ENCODE measurements at regions not wholly inside any gene's neighbourhood (a gene's known extent, or its start where the extent isn't known, plus 50 kb on each side); places are given as distances from the start of the nearest gene placed in this dataset.
"Not testable (repeated sequence)": the region's sequence is repeated elsewhere in the genome, so short reads cannot be mapped to it uniquely, and the experiment has no call there.

DNA sequence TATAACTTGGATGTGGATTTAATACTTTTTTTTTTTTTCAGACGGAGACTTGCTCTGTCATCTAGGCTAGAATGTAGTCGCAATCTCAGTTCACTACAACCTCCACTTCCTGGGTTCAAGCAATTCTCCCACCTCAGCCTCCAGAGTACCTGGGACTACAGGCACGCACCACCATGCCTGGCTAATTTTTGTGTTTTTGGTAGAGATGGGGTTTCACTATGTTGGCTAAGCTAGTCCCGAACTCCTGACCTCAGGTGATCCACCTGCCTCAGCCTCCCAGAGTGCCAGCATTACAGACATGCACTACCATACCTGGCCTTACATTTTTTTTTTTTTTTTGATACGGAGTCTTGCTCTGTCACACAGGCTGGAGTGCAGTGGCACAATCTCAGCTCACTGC, 85.6 kb upstream of the BTN3A2 start:
- H3K4me3 Mint-ChIP-seq; H3K27me3 Mint-ChIP-seq; H3K36me3 Mint-ChIP-seq; H3K9me3 Mint-ChIP-seq (ENCODE audit: low read depth); H3K27ac Mint-ChIP-seq: not testable (repeated sequence)
- peaks cover 19% of the 10 kb centered on the region for H3K4me1 Mint-ChIP-seq (ENCODE audit: low read depth)

DNA sequence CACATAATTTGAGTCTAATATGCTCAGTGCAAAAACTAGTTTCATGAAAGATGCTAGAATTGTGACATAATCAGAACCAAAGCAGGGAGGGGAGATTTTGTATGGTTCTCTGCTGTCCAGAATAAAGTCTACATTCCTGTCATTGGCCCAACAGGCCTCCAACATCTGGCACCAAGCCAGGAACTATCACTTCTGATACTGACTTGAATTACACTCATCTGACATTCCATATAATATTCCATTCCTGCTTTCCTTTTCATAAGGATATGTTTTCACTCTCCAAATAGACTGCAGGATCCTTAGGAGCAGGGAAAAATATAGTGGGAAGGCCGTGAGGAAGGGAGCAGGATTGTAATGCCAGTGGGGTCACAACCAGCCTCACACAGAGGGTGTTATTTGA, 84.6 kb upstream of the BTN3A2 start:
- Mint-ChIP-seq H3K27ac (no peak overlapping the region), H3K36me3 (no peaks in the 10 kb centered on the region), H3K4me1 (ENCODE audit: low read depth) (peaks cover 24% of the 10 kb centered on the region), H3K27me3 (no peaks in the 10 kb centered on the region), H3K4me3 (no peak overlapping the region), H3K9me3 (ENCODE audit: low read depth) (no peaks in the 10 kb centered on the region)

GRCh38 chr6:26284537-26285142, 80.4 kb upstream of the BTN3A2 start:
- Mint-ChIP-seq H3K4me1 (ENCODE audit: low read depth) (peaks cover 29% of the 10 kb centered on the region), H3K4me3 (peak overlapping the region; percentile 89), H3K27ac (peak overlapping the region; percentile 95), H3K27me3 (peaks cover 2% of the 10 kb centered on the region), H3K36me3 (no peaks in the 10 kb centered on the region), H3K9me3 (ENCODE audit: low read depth) (no peaks in the 10 kb centered on the region)

GRCh38 chr6:26285143-26286134, 79.6 kb upstream of the BTN3A2 start:
- peak overlapping the region; percentile 95 for H3K27ac Mint-ChIP-seq
- H3K4me1 Mint-ChIP-seq (ENCODE audit: low read depth): peaks cover 29% of the 10 kb centered on the region
- no peaks in the 10 kb centered on the region for H3K9me3 Mint-ChIP-seq (ENCODE audit: low read depth)
- H3K27me3 Mint-ChIP-seq: peaks cover 2% of the 10 kb centered on the region
- no peaks in the 10 kb centered on the region for H3K36me3 Mint-ChIP-seq
- H3K4me3 Mint-ChIP-seq: peak overlapping the region; percentile 89

DNA sequence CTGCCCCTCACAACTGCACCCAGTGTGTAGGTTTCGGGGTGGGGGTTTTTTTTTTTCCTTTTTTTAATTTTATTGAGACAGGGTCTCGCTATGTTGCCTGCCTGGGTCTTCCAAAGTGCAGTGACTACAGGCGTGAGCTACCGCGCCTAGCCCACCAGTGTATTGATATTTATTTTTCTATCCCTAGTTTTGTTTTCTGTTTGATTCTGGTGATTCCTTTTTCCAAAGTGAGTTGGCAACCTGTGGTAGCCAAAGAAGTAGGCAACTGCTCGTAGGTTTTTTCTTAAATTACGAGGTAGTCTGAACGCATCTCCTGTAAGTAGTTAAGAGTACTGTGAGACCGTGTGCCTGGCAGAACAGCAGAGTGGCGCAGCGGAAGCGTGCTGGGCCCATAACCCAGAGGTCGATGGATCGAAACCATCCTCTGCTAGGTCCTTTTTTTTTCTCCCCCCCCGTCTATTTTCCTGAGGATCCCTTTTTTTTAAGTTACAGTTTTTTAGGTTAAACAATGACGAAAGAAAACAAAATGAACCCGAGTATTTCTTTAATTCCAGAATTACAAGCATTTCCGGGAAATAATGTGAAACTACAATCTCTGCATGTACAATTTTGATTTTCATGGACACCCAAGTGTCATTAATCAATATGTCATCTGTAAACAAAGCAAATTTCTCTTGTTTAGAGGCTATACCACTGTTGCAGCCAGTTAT, 78.7 kb upstream of the BTN3A2 start:
- H3K4me1 Mint-ChIP-seq (ENCODE audit: low read depth): peaks cover 29% of the 10 kb centered on the region
- H3K36me3 Mint-ChIP-seq: no peaks in the 10 kb centered on the region
- peak overlapping the region; percentile 95 for H3K27ac Mint-ChIP-seq
- H3K9me3 Mint-ChIP-seq (ENCODE audit: low read depth): no peaks in the 10 kb centered on the region
- H3K4me3 Mint-ChIP-seq: peak overlapping the region; percentile 89
- peaks cover 2% of the 10 kb centered on the region for H3K27me3 Mint-ChIP-seq

DNA sequence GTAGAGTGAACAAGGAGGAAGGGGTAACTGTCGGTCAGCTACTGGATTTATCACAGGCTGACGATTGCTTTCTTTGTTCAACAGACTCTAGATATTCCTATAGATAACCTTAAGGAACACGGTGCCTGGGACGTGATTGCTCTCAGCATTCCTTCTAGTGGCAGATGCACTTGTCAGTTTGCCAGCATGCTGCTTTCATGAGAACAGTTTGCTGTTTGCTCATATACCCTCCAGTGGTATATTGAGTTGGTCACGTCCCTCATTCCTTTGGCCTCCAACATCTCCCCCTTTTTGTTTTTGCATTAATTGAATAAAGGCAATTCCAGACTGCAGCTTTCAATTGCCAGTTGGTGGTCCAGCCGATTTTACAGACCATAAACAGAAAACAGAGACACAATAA, 76.8 kb upstream of the BTN3A2 start:
- Mint-ChIP-seq H3K27ac (no peak overlapping the region), H3K36me3 (no peaks in the 10 kb centered on the region), H3K4me3 (no peak overlapping the region), H3K4me1 (ENCODE audit: low read depth) (peaks cover 19% of the 10 kb centered on the region), H3K27me3 (peaks cover 2% of the 10 kb centered on the region), H3K9me3 (ENCODE audit: low read depth) (no peaks in the 10 kb centered on the region)

DNA sequence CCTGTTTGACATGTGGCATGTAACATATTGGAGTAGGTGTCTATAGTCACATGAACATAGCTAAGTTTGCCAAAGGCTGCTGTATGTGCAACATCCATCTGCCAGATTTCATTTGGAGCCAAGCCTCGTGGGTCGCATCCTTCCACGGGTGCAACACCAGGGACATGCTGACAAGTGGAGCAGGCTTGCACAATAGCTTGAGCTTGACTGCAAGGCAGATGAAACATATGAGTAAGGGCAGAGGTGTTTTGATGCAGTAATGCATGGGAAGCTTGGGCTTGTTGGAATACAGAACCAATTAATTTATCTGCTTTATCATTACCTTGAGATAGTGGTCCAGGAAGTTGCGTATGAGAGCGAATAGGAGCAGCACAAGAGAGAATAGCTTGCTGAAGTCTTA, 74.1 kb upstream of the BTN3A2 start:
- no peaks in the 10 kb centered on the region for H3K9me3 Mint-ChIP-seq (ENCODE audit: low read depth)
- no peaks in the 10 kb centered on the region for H3K36me3 Mint-ChIP-seq
- no peak overlapping the region for H3K4me3 Mint-ChIP-seq
- H3K27me3 Mint-ChIP-seq: peaks cover 3% of the 10 kb centered on the region
- no peak overlapping the region for H3K27ac Mint-ChIP-seq
- H3K4me1 Mint-ChIP-seq (ENCODE audit: low read depth): peaks cover 8% of the 10 kb centered on the region

DNA sequence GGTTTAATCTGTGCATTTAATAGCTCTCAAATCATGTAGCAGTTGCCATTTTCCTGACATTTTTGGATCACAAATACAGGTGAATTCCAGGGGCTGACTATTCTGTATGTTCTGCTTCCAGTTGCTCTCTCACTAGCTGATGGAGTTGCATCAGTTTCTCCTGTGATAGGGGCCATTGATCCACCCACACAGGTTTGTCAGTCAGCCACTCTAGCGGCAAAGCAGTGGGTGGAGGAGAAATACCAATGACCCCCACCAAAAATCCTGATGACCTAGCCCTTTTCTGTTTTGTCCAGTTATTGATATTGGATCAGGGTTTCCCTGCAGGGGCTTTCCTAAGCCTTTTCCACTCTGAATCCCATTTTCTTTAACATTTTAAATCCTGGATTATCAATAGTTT, 72.3 kb upstream of the BTN3A2 start:
- Mint-ChIP-seq H3K4me3 (no peak overlapping the region), H3K27me3 (peaks cover 1% of the 10 kb centered on the region), H3K27ac (no peak overlapping the region), H3K36me3 (no peaks in the 10 kb centered on the region), H3K4me1 (ENCODE audit: low read depth) (peaks cover 3% of the 10 kb centered on the region), H3K9me3 (ENCODE audit: low read depth) (no peaks in the 10 kb centered on the region)

DNA sequence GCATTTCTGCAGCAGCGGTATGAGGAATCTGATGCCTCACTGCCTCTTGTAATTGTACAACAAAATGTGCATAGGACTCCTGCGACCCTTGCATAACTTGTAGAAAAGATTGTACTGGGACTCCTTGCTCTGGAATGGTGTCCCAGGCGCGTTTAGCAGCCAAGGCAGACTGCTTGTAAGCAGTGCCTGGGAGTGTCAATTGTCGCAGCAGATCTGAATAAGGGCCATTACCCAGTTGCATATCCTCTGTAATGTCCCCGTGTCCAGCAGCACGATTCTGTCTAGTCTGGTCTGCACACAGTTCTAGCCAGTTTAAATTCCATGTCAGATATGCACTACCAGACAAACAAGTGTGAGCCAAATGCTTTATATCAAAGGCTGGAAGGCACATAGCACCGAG, 70.7 kb upstream of the BTN3A2 start:
- peaks cover 3% of the 10 kb centered on the region for H3K4me1 Mint-ChIP-seq (ENCODE audit: low read depth)
- H3K27ac Mint-ChIP-seq: no peak overlapping the region
- no peaks in the 10 kb centered on the region for H3K36me3 Mint-ChIP-seq
- no peaks in the 10 kb centered on the region for H3K9me3 Mint-ChIP-seq (ENCODE audit: low read depth)
- peaks cover 1% of the 10 kb centered on the region for H3K27me3 Mint-ChIP-seq
- no peak overlapping the region for H3K4me3 Mint-ChIP-seq

- Mint-ChIP-seq H3K9me3 (ENCODE audit: low read depth) (no peaks in the 10 kb centered on the region), H3K4me3 (no peak overlapping the region), H3K4me1 (ENCODE audit: low read depth) (peaks cover 9% of the 10 kb centered on the region), H3K27ac (no peak overlapping the region), H3K36me3 (no peaks in the 10 kb centered on the region), H3K27me3 (peaks cover 1% of the 10 kb centered on the region)
These were observed 69.1 kb upstream of the BTN3A2 start for GRCh38 chr6:26295691-26296555.

DNA sequence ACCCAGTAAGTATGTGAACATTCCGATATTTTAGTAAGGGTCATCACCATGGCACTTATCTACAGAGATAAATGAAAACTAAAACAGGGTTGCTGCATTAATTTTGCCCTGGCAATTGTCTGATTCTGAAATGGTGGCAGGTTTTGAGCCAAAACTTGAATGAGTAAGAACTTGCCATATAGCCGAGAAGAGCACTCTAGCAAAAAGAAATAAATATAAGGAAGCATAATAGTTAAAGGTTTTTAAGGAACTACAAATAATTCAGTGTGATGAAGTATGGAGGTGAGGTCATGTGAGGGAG, 68.5 kb upstream of the BTN3A2 start:
- H3K4me3 Mint-ChIP-seq: no peak overlapping the region
- peaks cover 1% of the 10 kb centered on the region for H3K27me3 Mint-ChIP-seq
- H3K27ac Mint-ChIP-seq: no peak overlapping the region
- H3K4me1 Mint-ChIP-seq (ENCODE audit: low read depth): peaks cover 13% of the 10 kb centered on the region
- H3K36me3 Mint-ChIP-seq: no peaks in the 10 kb centered on the region
- H3K9me3 Mint-ChIP-seq (ENCODE audit: low read depth): no peaks in the 10 kb centered on the region

- no peaks in the 10 kb centered on the region for H3K36me3 Mint-ChIP-seq
- no peak overlapping the region for H3K4me3 Mint-ChIP-seq
- no peaks in the 10 kb centered on the region for H3K9me3 Mint-ChIP-seq (ENCODE audit: low read depth)
- no peak overlapping the region for H3K27ac Mint-ChIP-seq
- H3K27me3 Mint-ChIP-seq: peaks cover 1% of the 10 kb centered on the region
- H3K4me1 Mint-ChIP-seq (ENCODE audit: low read depth): peaks cover 17% of the 10 kb centered on the region
These were observed 67.9 kb upstream of the BTN3A2 start for GRCh38 chr6:26296857-26297648.

DNA sequence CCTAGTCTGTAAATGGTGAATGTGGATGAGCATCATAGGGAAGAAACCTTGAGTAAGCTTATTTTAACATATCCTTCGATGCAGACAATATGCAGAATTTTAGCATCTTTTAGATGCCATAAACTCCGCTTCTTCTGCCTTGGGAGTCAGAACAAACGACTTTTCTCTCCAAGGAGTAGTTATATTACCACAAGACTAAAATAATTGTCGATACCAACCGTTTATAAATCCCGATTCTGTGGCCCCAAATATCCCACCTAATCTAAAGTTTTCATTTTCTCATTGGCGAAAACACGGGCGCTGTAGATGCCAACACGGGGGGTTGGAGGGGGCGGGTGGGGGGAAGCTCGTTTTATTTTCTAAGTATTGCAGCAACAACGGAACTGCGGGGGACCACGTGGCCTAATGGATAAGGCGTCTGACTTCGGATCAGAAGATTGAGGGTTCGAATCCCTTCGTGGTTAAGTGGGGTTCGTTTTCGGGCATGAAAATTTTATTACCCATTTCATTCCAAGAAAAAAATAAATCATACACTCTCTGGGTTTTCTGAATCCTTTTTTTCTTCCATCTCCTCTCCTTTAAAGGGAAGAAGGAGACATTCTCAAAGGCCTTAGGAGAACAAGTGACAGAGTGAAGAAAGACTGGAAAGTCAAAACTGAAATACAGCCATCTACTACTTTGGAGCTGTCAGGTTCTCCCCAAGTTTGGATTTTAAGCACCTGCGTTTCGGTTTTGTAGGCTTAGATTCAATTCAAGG, 65.5 kb upstream of the BTN3A2 start:
- Mint-ChIP-seq H3K4me3 (no peak overlapping the region), H3K27ac (no peak overlapping the region), H3K36me3 (no peaks in the 10 kb centered on the region), H3K4me1 (ENCODE audit: low read depth) (peaks cover 32% of the 10 kb centered on the region), H3K9me3 (ENCODE audit: low read depth) (no peaks in the 10 kb centered on the region), H3K27me3 (peaks cover 1% of the 10 kb centered on the region)

DNA sequence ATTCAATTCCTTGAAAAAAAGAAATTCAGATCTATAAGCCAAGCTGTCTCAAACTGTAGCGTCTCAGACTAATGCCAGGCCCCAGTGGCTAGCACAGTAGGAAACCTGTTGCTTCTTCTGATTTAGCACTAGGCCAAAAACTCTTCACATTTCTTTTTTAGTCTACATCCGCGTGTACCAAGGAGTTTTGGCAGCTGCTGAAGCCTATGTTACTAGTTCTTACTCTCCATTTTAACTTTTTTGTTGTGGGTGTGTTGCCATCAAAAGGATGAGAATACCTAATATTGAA, 65.0 kb upstream of the BTN3A2 start:
- H3K4me3 Mint-ChIP-seq: no peak overlapping the region
- H3K27ac Mint-ChIP-seq: no peak overlapping the region
- no peaks in the 10 kb centered on the region for H3K36me3 Mint-ChIP-seq
- peaks cover 37% of the 10 kb centered on the region for H3K4me1 Mint-ChIP-seq (ENCODE audit: low read depth)
- peaks cover 1% of the 10 kb centered on the region for H3K27me3 Mint-ChIP-seq
- H3K9me3 Mint-ChIP-seq (ENCODE audit: low read depth): no peaks in the 10 kb centered on the region

All from activated naive CD8-positive, alpha-beta T cell (primary cell).